Occipital lobe (tissue), 1 donor: ENCODE measurements at regions not wholly inside any gene's neighbourhood (a gene's known extent, or its start where the extent isn't known, plus 50 kb on each side); places are given as distances from the start of the nearest gene placed in this dataset.
"Not testable (repeated sequence)": the region's sequence is repeated elsewhere in the genome, so short reads cannot be mapped to it uniquely, and the experiment has no call there.

Experiments
- DNase-seq: peaks from one replicate; lab custom pipeline; 2025; lab: John Stamatoyannopoulos, UW

- no peak for DNase-seq
These were observed 895.9 kb upstream of the ADGRL4 start for GRCh38 chr1:79902418-79902817.

GRCh38 chr1:79899914-79900313 lies 893.4 kb upstream of the ADGRL4 start:
- no peak for DNase-seq

- no peak for DNase-seq
These were observed 889.6 kb upstream of the ADGRL4 start for GRCh38 chr1:79896140-79896539.

- no peak for DNase-seq
These were observed 889.0 kb upstream of the ADGRL4 start for GRCh38 chr1:79895573-79895972.

GRCh38 chr1:79894129-79894528 lies 887.6 kb upstream of the ADGRL4 start:
- not testable (repeated sequence) for DNase-seq

GRCh38 chr1:79887059-79887458 lies 880.5 kb upstream of the ADGRL4 start:
- no peak for DNase-seq

GRCh38 chr1:79885101-79885500 lies 878.6 kb upstream of the ADGRL4 start:
- DNase-seq, result no peak

- no peak for DNase-seq
These were observed 870.6 kb upstream of the ADGRL4 start for GRCh38 chr1:79877086-79877485.

GRCh38 chr1:79875187-79875586 lies 868.7 kb upstream of the ADGRL4 start:
- no peak for DNase-seq

GRCh38 chr1:79874289-79874688 lies 867.8 kb upstream of the ADGRL4 start:
- no peak for DNase-seq

- DNase-seq, result no peak
These were observed 852.9 kb upstream of the ADGRL4 start for GRCh38 chr1:79859212-79859948.

- DNase-seq, result no peak
These were observed 845.5 kb upstream of the ADGRL4 start for GRCh38 chr1:79852004-79852403.

- no peak for DNase-seq
These were observed 842.9 kb upstream of the ADGRL4 start for GRCh38 chr1:79849388-79849787.

- no peak for DNase-seq
These were observed 841.8 kb upstream of the ADGRL4 start for GRCh38 chr1:79848316-79848715.

- no peak for DNase-seq
These were observed 841.2 kb upstream of the ADGRL4 start for GRCh38 chr1:79847700-79848099.

- DNase-seq, result no peak
These were observed 839.4 kb upstream of the ADGRL4 start for GRCh38 chr1:79845936-79846335.

- no peak for DNase-seq
These were observed 836.3 kb upstream of the ADGRL4 start for GRCh38 chr1:79842811-79843210.

- no peak for DNase-seq
These were observed 833.4 kb upstream of the ADGRL4 start for GRCh38 chr1:79839882-79840281.

- no peak for DNase-seq
These were observed 820.9 kb upstream of the ADGRL4 start for GRCh38 chr1:79827446-79827845.

- no peak for DNase-seq
These were observed 819.0 kb upstream of the ADGRL4 start for GRCh38 chr1:79825551-79825950.

GRCh38 chr1:79822053-79822452 lies 815.5 kb upstream of the ADGRL4 start:
- no peak for DNase-seq

GRCh38 chr1:79819140-79819539 lies 812.6 kb upstream of the ADGRL4 start:
- no peak for DNase-seq

GRCh38 chr1:79817031-79817560 lies 810.6 kb upstream of the ADGRL4 start:
- no peak for DNase-seq

GRCh38 chr1:79815115-79815514 lies 808.6 kb upstream of the ADGRL4 start:
- DNase-seq, result no peak
